ENCODE measurements at regions not wholly inside any gene's neighbourhood (a gene's known extent, or its start where the extent isn't known, plus 50 kb on each side); places are given as distances from the start of the nearest gene placed in this dataset.

GRCh38 chr2:234162861-234163260 is 112.4 kb downstream of the SPP2 start:
- no peak for DNase-seq
- H3K4me1 ChIP-seq, result no peaks in the 10 kb centered on the region
- H3K4me3 ChIP-seq, result no peak overlapping the region
- H3K36me3 ChIP-seq, result no peaks in the 10 kb centered on the region
- H3K27ac ChIP-seq, result no peak overlapping the region
- ATAC-seq, result no peak
- H3K27me3 ChIP-seq, result peaks cover 0 to 11% (median 3%) of the 10 kb centered on the region in 7 donors
- TF ChIP-seq CTCF (IDR thresholded peaks at IDR 0.05), result no peak
- no peaks in the 10 kb centered on the region for H3K9me3 ChIP-seq
- WGBS, 2 donors, result 65 to 70% methylated on average over 1 of the region's 1 CpG
- intact Hi-C loops (cut with DNase I), result no loop called here

- Histone ChIP-seq H3K4me3 (no peak overlapping the region), H3K9me3 (no peaks in the 10 kb centered on the region), H3K36me3 (no peaks in the 10 kb centered on the region), H3K27ac (no peak overlapping the region), H3K27me3 (peaks cover 0 to 15% (median 2%) of the 10 kb centered on the region in 7 donors), H3K4me1 (no peaks in the 10 kb centered on the region)
- WGBS, 2 donors, result 79 to 81% methylated on average over 6 of the region's 6 CpGs
- DNase-seq (no peak), ATAC-seq (no peak)
- no peak for TF ChIP-seq CTCF (IDR thresholded peaks at IDR 0.05)
- intact Hi-C loops (cut with DNase I), result no loop called here
Observed at GRCh38 chr2:234161932-234162331, 111.4 kb downstream of the SPP2 start.

- Histone ChIP-seq H3K27ac (no peak overlapping the region), H3K4me3 (no peak overlapping the region), H3K4me1 (no peaks in the 10 kb centered on the region), H3K9me3 (no peaks in the 10 kb centered on the region), H3K36me3 (no peaks in the 10 kb centered on the region), H3K27me3 (peaks cover 0 to 20% (median 8%) of the 10 kb centered on the region in 7 donors)
- ATAC-seq, result no peak
- no peak for TF ChIP-seq CTCF (IDR thresholded peaks at IDR 0.05)
- no peak for DNase-seq
- 85 to 89% methylated on average over 4 of the region's 4 CpGs for WGBS, 2 donors
- intact Hi-C loops (cut with DNase I), result no loop called here
Observed at GRCh38 chr2:234158812-234159211, 108.3 kb downstream of the SPP2 start.

GRCh38 chr2:234157817-234158588 is 107.5 kb downstream of the SPP2 start:
- intact Hi-C loops (cut with DNase I), result no loop called here
- Histone ChIP-seq H3K27me3 (peaks cover 0 to 20% (median 8%) of the 10 kb centered on the region in 7 donors), H3K4me3 (no peak overlapping the region), H3K36me3 (no peaks in the 10 kb centered on the region), H3K4me1 (no peaks in the 10 kb centered on the region), H3K9me3 (no peaks in the 10 kb centered on the region), H3K27ac (no peak overlapping the region)
- ATAC-seq (no peak), DNase-seq (no peak)
- 57 to 58% methylated on average over 3 of the region's 3 CpGs for WGBS, 2 donors
- no peak for TF ChIP-seq CTCF (IDR thresholded peaks at IDR 0.05)

Measured in heart right ventricle (tissue), 16 donors.